OCI-LY3 (cell line): ENCODE measurements at regions not wholly inside any gene's neighbourhood (a gene's known extent, or its start where the extent isn't known, plus 50 kb on each side); places are given as distances from the start of the nearest gene placed in this dataset.

Experiments used
- EZH2phosphoT487 ChIP-seq: fragments of 200-600 bp; shearing (Covaris generic); IDR thresholded peaks from 2 replicates; pipeline ENCODE4 v1.6.1; 2018; ENCODE audit warnings: antibody characterized with exemption, mixed run types, low read depth
- TF ChIP-seq, protein P1 (sequence below): fragments of 200-600, 300-600 bp; sonication (generic); IDR thresholded peaks from 2 replicates; pipeline ENCODE4 v1.5.1; 2014; ENCODE audit warnings: antibody characterized with exemption, low read length, low read depth

DNA sequence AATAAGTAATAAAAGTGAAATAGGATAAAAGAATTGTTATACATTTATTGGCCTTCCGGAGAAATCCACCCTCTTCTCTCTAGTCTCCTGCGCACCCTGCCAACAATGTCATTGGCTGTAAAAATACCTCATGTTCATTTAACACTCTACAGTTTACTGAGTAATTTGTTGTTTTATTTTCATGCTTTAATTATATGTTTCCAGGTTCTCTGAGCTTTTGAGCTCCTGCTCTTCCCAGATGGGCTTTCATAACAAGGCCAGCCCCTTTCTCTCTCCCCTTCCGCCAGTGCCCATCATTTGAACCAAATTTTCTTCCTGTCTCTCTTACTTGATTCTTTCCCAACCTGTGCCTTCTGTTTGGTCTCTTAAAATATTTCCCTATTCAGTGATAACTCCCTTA, 144.6 kb upstream of the PRSS1 start:
- TF ChIP-seq, protein P1, sequence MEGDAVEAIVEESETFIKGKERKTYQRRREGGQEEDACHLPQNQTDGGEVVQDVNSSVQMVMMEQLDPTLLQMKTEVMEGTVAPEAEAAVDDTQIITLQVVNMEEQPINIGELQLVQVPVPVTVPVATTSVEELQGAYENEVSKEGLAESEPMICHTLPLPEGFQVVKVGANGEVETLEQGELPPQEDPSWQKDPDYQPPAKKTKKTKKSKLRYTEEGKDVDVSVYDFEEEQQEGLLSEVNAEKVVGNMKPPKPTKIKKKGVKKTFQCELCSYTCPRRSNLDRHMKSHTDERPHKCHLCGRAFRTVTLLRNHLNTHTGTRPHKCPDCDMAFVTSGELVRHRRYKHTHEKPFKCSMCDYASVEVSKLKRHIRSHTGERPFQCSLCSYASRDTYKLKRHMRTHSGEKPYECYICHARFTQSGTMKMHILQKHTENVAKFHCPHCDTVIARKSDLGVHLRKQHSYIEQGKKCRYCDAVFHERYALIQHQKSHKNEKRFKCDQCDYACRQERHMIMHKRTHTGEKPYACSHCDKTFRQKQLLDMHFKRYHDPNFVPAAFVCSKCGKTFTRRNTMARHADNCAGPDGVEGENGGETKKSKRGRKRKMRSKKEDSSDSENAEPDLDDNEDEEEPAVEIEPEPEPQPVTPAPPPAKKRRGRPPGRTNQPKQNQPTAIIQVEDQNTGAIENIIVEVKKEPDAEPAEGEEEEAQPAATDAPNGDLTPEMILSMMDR = no peak
- no peak for TF ChIP-seq EZH2phosphoT487
